Ishikawa (cell line): ENCODE measurements at regions not wholly inside any gene's neighbourhood (a gene's known extent, or its start where the extent isn't known, plus 50 kb on each side); places are given as distances from the start of the nearest gene placed in this dataset.

Source experiments
- CEBPB ChIP-seq: IDR thresholded peaks from 2 replicates; pipeline ENCODE4 v1.6.1; 2012
- CREB1 ChIP-seq: IDR thresholded peaks from 2 replicates; pipeline ENCODE4 v1.6.1; 2012; ENCODE audit warnings: low read depth
- EGR1 ChIP-seq: IDR thresholded peaks from 2 replicates; pipeline ENCODE4 v1.6.1; 2012
- EP300 ChIP-seq: IDR thresholded peaks from 2 replicates; pipeline ENCODE4 v1.6.1; 2012; ENCODE audit warnings: borderline replicate concordance
- FOXM1 ChIP-seq: IDR thresholded peaks from 2 replicates; pipeline ENCODE4 v1.6.1; 2012; ENCODE audit warnings: low read depth, borderline replicate concordance
- NFIC ChIP-seq: IDR thresholded peaks from 2 replicates; pipeline ENCODE4 v1.6.1; 2012
- RAD21 ChIP-seq: IDR thresholded peaks from 2 replicates; pipeline ENCODE4 v1.6.1; 2012; ENCODE audit warnings: low read depth
- TAF1 ChIP-seq: IDR thresholded peaks from 2 replicates; pipeline ENCODE4 v1.6.1; 2012; ENCODE audit warnings: low read depth, mild to moderate bottlenecking
- TCF12 ChIP-seq: IDR thresholded peaks from 2 replicates; pipeline ENCODE4 v1.6.1; 2012; ENCODE audit warnings: low read depth
- TEAD4 ChIP-seq: IDR thresholded peaks from 2 replicates; pipeline ENCODE4 v1.6.1; 2012
- YY1 ChIP-seq: IDR thresholded peaks from 2 replicates; pipeline ENCODE4 v1.6.1; 2012; ENCODE audit warnings: low read depth
- ZBTB7A ChIP-seq: IDR thresholded peaks from 2 replicates; pipeline ENCODE4 v1.6.1; 2012; ENCODE audit warnings: low read depth
- TF ChIP-seq, protein P1 (sequence below): IDR thresholded peaks from 2 replicates; pipeline ENCODE4 v1.6.1; 2012; ENCODE audit warnings: low read depth, mild to moderate bottlenecking
- TF ChIP-seq, protein P2 (sequence below): IDR thresholded peaks from 2 replicates; pipeline ENCODE4 v1.6.1; 2012
- TF ChIP-seq, protein P3 (sequence below): IDR thresholded peaks from 2 replicates; pipeline ENCODE4 v1.6.1; 2012

DNA sequence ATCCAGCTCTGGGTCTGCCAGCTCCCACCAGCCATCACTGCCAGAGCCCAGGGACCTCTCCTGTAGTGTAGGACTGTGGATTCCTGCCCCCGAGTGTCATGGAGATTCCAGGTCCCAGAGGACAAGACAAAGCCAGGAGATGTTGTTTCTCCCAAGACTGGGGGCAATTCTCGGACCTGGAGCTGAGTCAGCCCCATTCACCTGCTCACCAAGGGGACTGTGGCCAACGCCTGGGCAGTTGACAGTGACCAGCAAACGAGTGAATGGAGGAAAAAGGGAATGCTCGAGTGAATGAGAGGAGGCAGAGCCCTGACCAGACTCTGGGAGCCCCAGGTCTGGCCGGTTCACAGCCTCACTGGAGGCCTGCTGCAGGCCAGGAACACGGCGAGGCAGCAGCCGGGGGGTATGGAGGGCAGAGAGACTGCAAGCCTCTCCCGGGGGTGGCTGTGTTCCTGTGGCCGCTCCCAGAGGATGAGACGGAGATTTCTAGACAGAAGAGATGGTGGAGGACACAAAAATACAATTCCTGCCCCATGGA is 61.3 kb upstream of the PRR5 start:
- TF ChIP-seq, protein P1, sequence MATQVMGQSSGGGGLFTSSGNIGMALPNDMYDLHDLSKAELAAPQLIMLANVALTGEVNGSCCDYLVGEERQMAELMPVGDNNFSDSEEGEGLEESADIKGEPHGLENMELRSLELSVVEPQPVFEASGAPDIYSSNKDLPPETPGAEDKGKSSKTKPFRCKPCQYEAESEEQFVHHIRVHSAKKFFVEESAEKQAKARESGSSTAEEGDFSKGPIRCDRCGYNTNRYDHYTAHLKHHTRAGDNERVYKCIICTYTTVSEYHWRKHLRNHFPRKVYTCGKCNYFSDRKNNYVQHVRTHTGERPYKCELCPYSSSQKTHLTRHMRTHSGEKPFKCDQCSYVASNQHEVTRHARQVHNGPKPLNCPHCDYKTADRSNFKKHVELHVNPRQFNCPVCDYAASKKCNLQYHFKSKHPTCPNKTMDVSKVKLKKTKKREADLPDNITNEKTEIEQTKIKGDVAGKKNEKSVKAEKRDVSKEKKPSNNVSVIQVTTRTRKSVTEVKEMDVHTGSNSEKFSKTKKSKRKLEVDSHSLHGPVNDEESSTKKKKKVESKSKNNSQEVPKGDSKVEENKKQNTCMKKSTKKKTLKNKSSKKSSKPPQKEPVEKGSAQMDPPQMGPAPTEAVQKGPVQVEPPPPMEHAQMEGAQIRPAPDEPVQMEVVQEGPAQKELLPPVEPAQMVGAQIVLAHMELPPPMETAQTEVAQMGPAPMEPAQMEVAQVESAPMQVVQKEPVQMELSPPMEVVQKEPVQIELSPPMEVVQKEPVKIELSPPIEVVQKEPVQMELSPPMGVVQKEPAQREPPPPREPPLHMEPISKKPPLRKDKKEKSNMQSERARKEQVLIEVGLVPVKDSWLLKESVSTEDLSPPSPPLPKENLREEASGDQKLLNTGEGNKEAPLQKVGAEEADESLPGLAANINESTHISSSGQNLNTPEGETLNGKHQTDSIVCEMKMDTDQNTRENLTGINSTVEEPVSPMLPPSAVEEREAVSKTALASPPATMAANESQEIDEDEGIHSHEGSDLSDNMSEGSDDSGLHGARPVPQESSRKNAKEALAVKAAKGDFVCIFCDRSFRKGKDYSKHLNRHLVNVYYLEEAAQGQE: no peak
- TF ChIP-seq TCF12: no peak
- no peak for TF ChIP-seq CREB1
- TF ChIP-seq, protein P2, sequence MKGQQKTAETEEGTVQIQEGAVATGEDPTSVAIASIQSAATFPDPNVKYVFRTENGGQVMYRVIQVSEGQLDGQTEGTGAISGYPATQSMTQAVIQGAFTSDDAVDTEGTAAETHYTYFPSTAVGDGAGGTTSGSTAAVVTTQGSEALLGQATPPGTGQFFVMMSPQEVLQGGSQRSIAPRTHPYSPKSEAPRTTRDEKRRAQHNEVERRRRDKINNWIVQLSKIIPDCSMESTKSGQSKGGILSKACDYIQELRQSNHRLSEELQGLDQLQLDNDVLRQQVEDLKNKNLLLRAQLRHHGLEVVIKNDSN: no peak
- TF ChIP-seq CEBPB: no peak
- TF ChIP-seq EGR1: no peak
- TF ChIP-seq, protein P3, sequence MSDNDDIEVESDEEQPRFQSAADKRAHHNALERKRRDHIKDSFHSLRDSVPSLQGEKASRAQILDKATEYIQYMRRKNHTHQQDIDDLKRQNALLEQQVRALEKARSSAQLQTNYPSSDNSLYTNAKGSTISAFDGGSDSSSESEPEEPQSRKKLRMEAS: no peak

DNA sequence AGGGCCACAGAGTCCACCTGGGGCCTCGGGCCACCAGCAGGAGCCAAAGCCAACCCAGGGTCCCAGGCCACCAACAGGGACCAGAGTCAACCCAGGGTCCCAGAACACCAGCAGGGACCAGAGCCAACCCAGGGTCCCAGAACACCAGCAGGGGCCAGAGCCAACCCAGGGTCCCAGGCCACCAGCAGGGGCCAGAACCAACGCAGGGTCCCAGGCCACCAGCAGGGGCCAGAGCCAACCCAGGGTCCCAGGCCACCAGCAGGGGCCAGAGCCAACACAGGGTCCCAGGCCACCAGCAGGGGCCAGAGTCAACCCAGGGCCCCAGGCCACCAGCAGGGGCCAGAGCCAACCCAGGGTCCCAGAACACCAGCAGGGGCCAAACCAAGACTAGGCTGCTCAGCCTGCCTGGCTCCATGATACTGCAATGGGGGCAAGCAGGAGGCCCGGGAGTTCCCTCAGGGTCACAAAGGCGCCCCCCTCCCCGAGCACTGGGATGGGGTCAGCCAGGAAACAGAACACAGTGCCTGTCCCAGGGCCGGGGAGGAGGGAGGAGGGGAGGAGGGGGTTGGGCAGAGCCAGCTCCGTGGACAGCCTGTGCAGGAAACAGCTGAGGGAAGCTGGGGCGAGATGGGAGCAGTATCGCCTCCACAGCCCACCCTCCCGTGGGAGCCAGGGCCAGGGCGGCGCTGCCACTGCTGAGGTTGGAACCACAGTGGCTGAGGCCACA is 62.0 kb upstream of the PRR5 start:
- TF ChIP-seq RAD21 (no peak), EP300 (no peak), FOXM1 (no peak)

DNA sequence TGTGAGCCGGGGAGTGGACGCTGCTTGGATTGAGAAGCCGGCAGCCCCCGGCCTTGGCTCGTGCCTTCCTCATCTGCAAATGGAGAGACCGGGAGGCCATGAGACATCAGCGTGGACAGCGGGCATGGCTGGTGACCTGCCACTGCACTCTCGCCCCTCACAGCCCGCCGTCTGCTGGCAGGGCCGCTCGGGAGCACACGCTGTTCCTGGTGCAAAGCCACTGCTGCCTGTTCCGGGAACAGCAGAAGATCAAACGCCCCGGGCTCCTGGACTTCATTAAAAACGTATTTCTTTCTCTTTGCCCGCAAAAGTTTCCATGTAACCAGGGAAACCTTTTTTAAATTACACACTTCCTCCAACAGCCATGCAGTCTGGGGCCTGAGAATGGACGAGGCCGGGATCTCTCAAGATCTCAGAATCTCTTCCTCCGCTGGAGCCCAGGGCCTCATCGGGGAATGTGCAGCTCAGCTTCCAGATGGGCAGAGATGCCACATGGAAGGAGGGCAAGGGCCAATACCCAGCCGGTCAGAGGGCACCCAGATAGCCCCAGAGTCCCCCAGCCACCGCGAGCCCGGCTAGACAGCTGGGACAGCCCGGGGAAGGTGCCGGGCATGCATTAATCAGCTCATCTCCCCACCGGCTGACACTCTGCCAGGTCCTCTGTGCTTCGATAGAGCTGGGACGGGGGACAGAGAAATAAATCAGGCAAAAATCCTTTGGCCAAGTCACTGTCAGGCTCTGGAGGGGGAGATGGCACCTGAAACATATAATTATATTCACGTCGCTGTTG is 62.8 kb upstream of the PRR5 start:
- TF ChIP-seq NFIC (no peak), TAF1 (no peak), EP300 (no peak), TEAD4 (no peak), TCF12 (no peak), FOXM1 (no peak), YY1 (no peak), CREB1 (no peak), ZBTB7A (no peak)
- TF ChIP-seq, protein P1: no peak
- TF ChIP-seq, protein P2: no peak
- TF ChIP-seq, protein P3: no peak

DNA sequence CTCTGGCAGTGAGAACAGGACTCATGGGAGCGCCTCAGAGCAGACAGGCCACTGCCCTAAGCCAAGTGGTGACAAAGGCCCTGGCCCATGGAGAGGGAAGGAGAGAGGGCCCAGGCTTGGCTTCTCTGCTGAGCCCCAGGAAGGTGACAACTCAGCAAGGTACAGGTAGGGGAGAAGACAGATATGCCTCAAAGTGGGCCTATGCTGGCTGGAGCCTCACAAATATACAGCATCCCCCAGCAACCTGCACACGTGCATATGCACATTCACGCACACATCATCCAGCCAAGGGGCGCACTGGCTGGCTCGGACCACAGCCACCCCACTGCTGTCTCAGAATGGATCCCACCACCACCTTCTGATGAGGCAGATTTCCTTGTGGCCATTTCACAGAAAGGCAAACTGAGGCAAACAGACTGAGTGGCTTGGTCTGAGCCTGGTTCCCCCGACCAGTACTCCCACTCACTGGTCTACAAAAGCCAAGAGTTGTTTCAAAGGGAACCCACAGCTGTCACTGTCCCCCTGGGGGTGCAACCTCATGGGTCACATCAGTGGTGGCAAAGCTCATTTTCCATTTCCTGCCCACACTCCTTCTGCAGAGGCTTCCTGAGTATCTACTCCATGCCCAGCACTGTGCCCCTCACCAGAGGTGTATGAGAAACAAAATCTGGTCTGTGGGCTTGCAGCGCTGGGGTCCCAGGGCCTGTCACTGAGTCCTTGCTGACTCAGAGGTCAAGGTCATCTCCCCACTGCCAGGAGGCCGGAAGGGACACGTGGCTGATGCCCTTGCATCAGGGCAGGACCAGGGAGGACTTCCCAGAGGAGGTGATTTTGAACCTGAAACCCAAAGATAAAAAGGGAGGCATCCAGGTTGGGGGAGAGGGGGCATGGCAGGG is 67.3 kb upstream of the PRR5 start:
- TF ChIP-seq YY1 (no peak), TCF12 (no peak), CEBPB (no peak)
- TF ChIP-seq, protein P1: no peak
